ENCODE measurements at regions not wholly inside any gene's neighbourhood (a gene's known extent, or its start where the extent isn't known, plus 50 kb on each side); places are given as distances from the start of the nearest gene placed in this dataset.

DNA sequence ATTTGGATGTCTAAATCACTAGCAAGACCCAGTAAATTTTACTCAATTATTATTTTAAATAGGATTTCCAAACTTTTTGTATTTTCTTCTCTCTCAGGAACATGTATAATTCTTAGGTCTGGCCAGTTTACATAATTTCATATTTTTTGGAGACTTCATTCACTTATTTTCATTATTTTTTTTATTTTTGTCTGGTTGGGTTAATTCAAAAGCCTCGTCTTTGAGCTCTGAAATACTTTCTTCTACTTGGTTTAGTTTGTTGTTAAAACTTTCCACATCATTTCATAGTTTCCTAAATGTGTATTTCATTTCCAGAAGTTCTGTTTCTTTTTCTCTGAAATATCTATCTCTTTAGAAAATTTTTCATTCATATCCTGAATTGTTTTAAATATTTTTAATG is 322.9 kb upstream of the SPRY2 start:
- Histone ChIP-seq H3K27ac (ENCODE audit: low read depth, low read length, poor library complexity, severe bottlenecking) (no peak overlapping the region), H3K36me3 (ENCODE audit: insufficient read depth, low read length) (no peaks in the 10 kb centered on the region), H2AFZ (ENCODE audit: low read length) (no peak overlapping the region), H3K4me3 (ENCODE audit: low read depth, low read length, poor library complexity, severe bottlenecking) (no peak overlapping the region), H3K79me2 (ENCODE audit: insufficient read depth, low read depth, low read length) (no peaks in the 10 kb centered on the region), H3K4me2 (ENCODE audit: low read length) (no peak overlapping the region), H3K4me1 (ENCODE audit: insufficient read depth, low read length, poor library complexity, severe bottlenecking) (no peaks in the 10 kb centered on the region), H3K9me2 (ENCODE audit: insufficient read depth, low read length) (no peaks in the 10 kb centered on the region), H4K20me1 (ENCODE audit: insufficient read depth, low read length) (no peaks in the 10 kb centered on the region), H3K9me3 (ENCODE audit: low read length) (no peaks in the 10 kb centered on the region)
- ChIA-PET CTCF (ENCODE audit: unreplicated experiment) (no interaction called here), POLR2A (no interaction called here)
- no TSS peak for BruUV-seq (replicated peaks)
- intact Hi-C loops (cut with micrococcal nuclease; ENCODE audit: unreplicated experiment), result no loop called here
- TF ChIP-seq EZH2phosphoT487 (IDR thresholded peaks at IDR 0.05; ENCODE audit: borderline replicate concordance, low read depth, low read length), result no peak
- TF ChIP-seq, protein P1, sequence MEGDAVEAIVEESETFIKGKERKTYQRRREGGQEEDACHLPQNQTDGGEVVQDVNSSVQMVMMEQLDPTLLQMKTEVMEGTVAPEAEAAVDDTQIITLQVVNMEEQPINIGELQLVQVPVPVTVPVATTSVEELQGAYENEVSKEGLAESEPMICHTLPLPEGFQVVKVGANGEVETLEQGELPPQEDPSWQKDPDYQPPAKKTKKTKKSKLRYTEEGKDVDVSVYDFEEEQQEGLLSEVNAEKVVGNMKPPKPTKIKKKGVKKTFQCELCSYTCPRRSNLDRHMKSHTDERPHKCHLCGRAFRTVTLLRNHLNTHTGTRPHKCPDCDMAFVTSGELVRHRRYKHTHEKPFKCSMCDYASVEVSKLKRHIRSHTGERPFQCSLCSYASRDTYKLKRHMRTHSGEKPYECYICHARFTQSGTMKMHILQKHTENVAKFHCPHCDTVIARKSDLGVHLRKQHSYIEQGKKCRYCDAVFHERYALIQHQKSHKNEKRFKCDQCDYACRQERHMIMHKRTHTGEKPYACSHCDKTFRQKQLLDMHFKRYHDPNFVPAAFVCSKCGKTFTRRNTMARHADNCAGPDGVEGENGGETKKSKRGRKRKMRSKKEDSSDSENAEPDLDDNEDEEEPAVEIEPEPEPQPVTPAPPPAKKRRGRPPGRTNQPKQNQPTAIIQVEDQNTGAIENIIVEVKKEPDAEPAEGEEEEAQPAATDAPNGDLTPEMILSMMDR (conservative IDR thresholded peaks at IDR 0.05; ENCODE audit: low read length), result no peak
- no peak for DNase-seq (ENCODE audit: low spot score)

DNA sequence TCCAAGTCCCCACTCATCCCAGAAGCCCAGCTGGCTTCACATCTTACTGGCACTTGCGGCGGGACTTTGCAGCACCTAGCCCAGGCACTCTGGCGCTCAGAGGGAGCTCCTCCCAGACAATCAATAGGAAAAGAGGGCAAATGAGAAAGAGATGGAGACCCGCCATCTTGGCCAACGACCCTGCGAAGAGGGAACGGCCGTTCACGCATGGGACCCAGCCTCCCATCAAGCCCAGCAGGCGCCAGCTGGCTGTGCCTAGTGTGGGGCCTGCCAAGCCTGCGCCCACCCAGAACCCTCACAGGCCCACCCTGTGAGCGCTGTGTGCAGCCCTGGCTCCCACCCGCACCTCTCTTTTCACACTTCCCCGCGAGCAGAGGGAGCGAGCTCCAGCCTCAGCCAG is 317.8 kb upstream of the SPRY2 start:
- H3K27ac ChIP-seq (ENCODE audit: low read depth, low read length, poor library complexity, severe bottlenecking), result no peak overlapping the region
- CTCF ChIA-PET (ENCODE audit: unreplicated experiment), result no interaction called here
- H4K20me1 ChIP-seq (ENCODE audit: insufficient read depth, low read length), result no peaks in the 10 kb centered on the region
- H3K9me2 ChIP-seq (ENCODE audit: insufficient read depth, low read length), result no peaks in the 10 kb centered on the region
- H3K79me2 ChIP-seq (ENCODE audit: insufficient read depth, low read depth, low read length), result no peaks in the 10 kb centered on the region
- no peak for DNase-seq (ENCODE audit: low spot score)
- H3K4me1 ChIP-seq (ENCODE audit: insufficient read depth, low read length, poor library complexity, severe bottlenecking), result no peaks in the 10 kb centered on the region
- no peak overlapping the region for H2AFZ ChIP-seq (ENCODE audit: low read length)
- H3K36me3 ChIP-seq (ENCODE audit: insufficient read depth, low read length), result no peaks in the 10 kb centered on the region
- intact Hi-C loops (cut with micrococcal nuclease; ENCODE audit: unreplicated experiment), result no loop called here
- TF ChIP-seq, protein P1 (conservative IDR thresholded peaks at IDR 0.05; ENCODE audit: low read length), result no peak
- no peak for TF ChIP-seq EZH2phosphoT487 (IDR thresholded peaks at IDR 0.05; ENCODE audit: borderline replicate concordance, low read depth, low read length)
- no peak overlapping the region for H3K4me2 ChIP-seq (ENCODE audit: low read length)
- POLR2A ChIA-PET, result no interaction called here
- no TSS peak for BruUV-seq (replicated peaks)
- H3K4me3 ChIP-seq (ENCODE audit: low read depth, low read length, poor library complexity, severe bottlenecking), result no peak overlapping the region
- H3K9me3 ChIP-seq (ENCODE audit: low read length), result no peaks in the 10 kb centered on the region

DNA sequence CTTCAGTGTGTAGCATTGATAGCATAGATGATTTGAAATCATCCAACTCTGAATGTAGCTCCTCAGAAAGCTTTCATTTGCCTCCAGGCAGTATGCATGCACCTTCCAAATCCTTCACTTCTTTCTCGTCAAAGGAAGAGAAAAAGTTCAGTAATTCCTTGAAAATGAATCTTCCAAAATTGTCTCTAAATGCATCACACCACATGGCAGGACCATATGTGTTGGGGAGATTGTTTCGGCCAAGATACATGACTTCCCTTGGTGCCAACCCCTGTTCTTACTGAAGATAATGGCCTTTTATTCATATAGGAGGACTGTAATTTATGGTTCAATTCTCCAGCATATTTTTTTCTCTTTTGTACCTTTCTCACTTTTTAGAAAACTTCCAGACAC is 315.6 kb upstream of the SPRY2 start:
- Histone ChIP-seq H3K4me3 (ENCODE audit: low read depth, low read length, poor library complexity, severe bottlenecking) (no peak overlapping the region), H3K27ac (ENCODE audit: low read depth, low read length, poor library complexity, severe bottlenecking) (no peak overlapping the region), H3K4me2 (ENCODE audit: low read length) (no peak overlapping the region), H3K9me2 (ENCODE audit: insufficient read depth, low read length) (no peaks in the 10 kb centered on the region), H3K79me2 (ENCODE audit: insufficient read depth, low read depth, low read length) (no peaks in the 10 kb centered on the region), H3K36me3 (ENCODE audit: insufficient read depth, low read length) (no peaks in the 10 kb centered on the region), H2AFZ (ENCODE audit: low read length) (no peak overlapping the region), H3K9me3 (ENCODE audit: low read length) (no peaks in the 10 kb centered on the region), H4K20me1 (ENCODE audit: insufficient read depth, low read length) (no peaks in the 10 kb centered on the region), H3K4me1 (ENCODE audit: insufficient read depth, low read length, poor library complexity, severe bottlenecking) (no peaks in the 10 kb centered on the region)
- POLR2A ChIA-PET, result no interaction called here
- TF ChIP-seq, protein P1 (conservative IDR thresholded peaks at IDR 0.05; ENCODE audit: low read length), result no peak
- no peak for TF ChIP-seq EZH2phosphoT487 (IDR thresholded peaks at IDR 0.05; ENCODE audit: borderline replicate concordance, low read depth, low read length)
- intact Hi-C loops (cut with micrococcal nuclease; ENCODE audit: unreplicated experiment), result no loop called here
- CTCF ChIA-PET (ENCODE audit: unreplicated experiment), result interaction anchor here (0.5 kb wide), 1 partner anchor 26 kb away, joined by 4 read pairs; no protein-coding TSS in a partner anchor
- no peak for DNase-seq (ENCODE audit: low spot score)
- no TSS peak for BruUV-seq (replicated peaks)
